ENCODE measurements at regions not wholly inside any gene's neighbourhood (a gene's known extent, or its start where the extent isn't known, plus 50 kb on each side); places are given as distances from the start of the nearest gene placed in this dataset.
"Not testable (repeated sequence)": the region's sequence is repeated elsewhere in the genome, so short reads cannot be mapped to it uniquely, and the experiment has no call there.

DNA sequence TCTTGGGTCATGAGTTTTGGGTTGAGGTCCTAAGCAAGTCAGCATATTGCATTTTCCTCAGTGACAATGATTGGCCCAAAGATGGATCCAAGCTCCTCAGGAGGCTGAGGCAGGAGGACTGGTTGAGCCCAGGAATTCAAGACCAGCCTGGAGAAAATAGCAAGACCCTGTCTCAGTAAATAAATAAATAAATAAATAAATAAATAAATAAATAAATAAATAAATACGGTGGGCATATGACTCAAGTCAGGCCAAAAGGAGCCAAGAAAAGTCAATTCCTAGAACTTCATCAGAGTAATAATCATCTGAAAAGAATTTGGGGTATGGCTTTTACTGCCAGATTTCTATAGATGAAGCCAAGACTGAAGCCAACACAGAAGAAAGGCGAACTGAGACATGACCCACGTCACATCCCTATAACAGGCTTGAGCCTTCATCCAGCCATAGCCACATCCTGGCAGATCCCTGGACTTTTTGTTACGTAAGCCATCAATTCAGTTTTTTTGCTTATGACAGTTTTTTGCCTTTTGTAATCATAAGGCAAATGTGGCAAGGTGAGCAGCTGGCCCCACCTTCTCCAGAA is 88.5 kb upstream of the NFASC start:
- peak; percentile 42 for DNase-seq (ENCODE audit: low spot score)

DNA sequence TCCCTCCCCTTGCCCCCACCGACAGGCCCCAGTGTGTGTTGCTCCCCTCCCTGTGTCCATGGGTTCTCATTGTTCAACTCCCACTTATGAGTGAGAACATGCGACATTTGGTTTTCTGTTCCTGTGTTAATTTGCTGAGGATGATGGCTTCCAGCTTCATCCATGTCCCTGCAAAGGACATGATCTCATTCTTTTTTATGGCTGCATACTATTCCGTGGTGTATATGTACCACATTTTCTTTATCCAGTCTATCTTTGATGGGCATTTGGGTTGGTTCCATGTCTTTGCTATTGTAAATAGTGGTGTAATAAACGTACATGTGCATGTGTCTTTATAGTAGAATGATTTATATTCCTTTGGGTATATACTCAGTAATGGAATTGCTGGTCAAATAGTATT is 85.6 kb upstream of the NFASC start:
- DNase-seq (ENCODE audit: low spot score), result not testable (repeated sequence)

DNA sequence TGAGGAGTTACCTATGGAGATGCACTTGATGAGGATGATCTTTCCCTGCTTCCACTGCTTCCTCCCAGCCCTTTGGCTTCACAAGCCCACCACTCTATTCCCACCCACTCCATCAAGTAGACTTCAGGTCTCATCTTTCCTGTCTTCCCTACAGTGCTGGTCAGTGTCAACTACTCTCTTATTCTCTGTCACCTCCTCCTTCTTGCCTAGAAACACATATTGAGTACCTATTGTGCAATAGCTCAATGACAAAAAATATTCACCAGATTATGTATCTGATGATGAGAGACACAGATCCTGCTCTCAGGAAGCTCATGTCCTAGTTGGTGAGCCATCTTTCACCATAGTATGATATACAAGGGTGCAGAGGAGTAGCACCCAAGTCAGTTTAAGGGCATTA is 82.2 kb upstream of the NFASC start:
- DNase-seq (ENCODE audit: low spot score), result no peak

DNA sequence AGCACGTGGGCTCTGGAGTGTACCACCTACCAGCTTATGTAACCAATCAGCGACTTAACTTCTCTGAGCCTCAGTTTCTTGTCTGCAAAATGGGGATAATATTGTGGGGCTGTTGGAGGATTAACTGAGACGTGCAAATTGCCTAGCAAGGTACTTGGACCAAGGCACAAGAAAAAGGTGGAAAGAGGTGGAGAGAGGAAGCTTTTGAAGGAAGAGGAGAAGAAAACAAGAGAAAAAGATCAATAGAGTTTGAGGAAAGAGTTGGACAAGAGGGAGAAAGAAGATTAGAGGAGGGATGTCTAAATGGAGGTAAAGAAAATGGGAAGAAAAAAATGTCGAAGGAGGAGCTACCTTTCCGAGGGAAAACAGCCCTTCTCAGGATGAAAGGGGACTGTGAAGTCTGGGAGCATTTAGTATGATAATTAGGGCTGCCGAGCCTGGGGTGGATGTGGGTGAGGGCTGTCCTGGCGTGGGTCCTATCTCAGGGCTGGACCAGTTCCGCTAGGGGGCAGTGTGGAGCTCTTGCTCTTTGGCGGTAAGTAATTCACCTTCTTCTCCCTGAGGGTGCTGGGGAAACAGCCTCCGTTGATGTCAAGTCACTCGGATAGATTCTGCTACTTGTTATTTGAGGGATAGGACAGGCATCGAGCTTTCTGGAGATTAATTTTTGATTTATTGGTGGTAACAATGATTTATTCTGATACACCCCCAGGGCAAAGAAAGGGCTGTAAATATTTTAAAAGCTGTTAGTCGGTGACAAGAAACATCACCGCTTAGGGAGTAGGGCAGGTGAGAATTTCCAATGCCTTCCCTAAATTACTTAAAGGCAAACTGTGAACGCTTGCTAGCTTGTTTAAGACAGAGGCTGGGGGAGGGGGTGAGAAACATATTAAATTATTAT is 79.0 kb upstream of the NFASC start:
- DNase-seq (ENCODE audit: low spot score), result peak; percentile 61

DNA sequence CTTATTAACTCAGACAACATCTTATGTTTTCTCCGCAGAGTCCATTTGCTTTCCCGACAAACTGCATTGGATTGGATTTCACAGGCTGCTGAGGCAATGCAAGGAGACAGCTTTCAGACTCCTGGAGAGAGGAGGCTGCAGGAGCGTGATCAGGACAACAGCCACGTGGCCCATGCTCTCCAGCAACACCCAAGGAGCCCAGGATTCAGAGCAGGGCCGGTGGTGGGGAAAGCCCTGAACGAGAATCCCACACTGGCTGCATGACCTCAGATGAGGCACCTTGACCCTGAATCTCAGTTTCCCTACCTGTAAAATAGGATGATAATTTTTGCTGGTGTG is 78.3 kb upstream of the NFASC start:
- no peak for DNase-seq (ENCODE audit: low spot score)

DNA sequence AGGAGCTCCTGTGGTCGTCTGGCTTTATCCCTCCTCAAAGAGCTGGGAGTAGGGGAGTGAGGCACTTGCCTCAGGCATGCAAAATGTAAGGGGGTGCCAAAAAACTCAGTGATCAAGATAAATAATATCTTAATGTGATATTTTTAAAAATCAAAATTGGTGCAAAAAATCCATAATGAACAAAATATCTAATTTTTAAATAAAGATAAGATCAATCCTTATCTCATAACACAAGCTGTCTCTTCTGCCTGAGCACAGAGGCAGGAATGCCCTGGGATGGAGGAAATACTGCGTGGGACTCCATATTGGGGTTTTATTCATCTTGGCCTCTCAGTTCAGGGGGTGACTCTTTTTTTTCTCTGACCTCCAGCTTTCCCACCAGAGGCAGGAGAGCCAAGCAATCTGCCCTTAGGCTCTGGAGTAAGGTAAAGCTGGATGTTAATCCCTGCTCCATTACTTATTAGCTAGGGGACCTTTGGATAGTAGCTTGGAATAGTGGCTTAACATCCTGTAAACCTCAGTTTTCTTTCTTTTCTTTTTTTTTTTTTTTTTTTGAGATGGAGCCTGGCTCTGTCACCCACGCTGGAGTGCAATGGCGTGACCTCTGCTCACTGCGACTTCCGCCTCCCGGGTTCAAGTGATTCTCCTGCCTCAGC is 77.3 kb upstream of the NFASC start:
- DNase-seq (ENCODE audit: low spot score), result no peak

DNA sequence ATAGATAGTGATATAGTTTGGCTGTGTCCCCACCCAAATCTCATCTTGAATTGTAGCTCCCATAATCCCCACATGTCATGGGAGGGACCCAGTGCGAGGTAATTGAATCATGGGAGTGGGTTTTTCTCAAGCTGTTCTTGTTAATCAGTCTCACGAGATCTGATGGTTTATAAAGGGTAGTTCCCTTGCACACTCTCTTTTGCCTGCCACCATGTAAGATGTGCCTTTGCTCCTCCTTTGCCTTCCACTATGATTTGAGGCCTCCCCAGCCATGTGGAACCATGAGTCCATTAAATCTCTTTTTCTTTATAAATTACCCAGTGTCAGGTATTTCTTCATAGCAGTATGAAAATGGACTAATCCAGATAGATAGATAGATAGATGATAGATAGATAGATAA is 73.8 kb upstream of the NFASC start:
- DNase-seq (ENCODE audit: low spot score), result not testable (repeated sequence)

DNA sequence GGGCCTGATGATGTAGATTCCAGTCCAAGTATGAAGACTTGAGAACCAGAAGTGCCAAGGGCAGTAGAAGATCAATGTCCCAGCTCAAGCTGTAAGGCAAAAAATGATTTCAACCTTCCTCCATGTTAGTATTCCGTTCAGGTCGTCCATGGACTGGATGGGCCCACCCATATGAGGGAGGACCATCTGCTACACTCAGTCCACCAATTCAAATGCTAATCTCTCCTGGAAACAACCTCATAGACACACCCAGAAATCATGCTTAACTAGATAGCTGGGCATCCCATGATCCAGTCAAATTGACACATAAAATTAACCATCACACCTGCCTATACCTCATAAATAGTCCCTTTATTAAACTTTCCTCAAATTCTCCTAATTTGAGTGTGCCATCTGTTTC is 73.3 kb upstream of the NFASC start:
- DNase-seq (ENCODE audit: low spot score), result no peak

DNA sequence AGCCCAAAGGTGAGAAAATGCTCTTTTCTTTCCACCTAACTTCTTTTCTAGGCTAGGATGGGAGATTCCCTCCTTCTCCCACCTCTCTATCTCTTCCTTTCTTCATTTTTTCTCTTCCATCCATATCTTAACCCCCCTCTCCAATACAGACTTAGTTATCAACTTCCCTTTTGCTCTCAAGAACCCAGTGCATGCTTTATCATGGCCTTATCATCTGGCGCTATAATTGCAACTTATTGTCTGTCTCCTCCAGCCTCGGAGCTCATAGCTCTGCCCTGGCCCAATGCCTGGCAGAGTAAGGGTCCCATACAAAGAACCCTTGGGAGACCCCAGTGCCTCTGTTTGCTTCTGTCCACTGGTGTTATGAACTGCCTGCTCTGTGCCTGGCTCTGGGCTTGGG is 71.0 kb upstream of the NFASC start:
- no peak for DNase-seq (ENCODE audit: low spot score)

DNA sequence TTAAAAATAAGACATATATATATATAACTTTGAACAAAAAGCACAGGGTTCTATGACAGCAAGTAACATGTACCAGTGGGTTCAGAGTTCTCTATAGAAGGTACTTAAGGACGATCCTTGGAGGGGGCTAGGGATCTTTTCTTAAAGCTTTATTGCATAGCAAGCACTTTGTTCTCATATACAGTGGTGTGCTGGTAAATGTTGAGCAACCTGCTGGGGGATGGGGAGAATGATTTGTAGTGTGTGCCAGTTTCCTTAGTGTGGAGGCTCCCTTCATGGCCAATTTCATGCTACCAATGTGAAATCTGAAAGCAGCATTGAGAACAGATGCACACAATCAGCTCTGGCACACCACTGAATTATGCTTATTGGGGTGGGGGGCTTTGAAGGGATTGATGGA is 69.5 kb upstream of the NFASC start:
- DNase-seq (ENCODE audit: low spot score), result no peak

DNA sequence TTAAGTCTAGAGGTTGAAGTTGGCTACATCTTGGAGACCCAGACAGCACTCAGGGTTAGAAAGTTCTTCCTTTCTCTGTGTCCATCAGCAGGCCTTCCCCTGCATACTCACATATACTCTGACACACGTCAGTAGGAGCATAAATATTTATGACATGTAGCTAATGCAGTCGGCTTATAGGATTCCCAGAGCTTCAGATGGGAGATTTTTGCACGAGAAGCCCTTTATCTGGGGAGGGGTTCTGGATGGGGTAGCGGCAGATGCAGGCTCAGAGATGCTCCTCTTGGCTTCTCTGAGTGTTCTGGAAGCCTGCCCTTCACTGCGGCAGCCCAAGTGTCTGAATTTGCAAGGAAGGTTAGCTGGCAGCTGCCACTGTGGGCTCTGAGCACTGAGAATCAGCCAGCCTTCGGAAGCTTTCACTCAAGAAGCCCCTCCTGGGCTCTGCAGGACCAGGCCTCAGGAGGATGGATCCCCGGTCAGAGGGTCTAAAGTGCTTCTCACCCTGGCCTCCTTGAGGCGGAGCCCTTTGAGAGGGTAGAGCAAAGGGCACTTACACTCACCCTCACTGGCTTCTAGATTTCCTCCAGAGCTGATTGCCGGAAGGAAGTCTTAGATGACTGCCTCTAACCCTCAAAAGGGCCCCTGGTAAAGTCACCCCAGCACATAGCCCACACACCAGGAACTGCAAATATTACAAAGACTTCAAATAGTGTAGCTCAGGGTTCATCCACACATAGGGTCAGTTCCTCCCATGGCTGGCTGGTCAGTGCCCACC is 68.1 kb upstream of the NFASC start:
- DNase-seq (ENCODE audit: low spot score), result no peak

DNA sequence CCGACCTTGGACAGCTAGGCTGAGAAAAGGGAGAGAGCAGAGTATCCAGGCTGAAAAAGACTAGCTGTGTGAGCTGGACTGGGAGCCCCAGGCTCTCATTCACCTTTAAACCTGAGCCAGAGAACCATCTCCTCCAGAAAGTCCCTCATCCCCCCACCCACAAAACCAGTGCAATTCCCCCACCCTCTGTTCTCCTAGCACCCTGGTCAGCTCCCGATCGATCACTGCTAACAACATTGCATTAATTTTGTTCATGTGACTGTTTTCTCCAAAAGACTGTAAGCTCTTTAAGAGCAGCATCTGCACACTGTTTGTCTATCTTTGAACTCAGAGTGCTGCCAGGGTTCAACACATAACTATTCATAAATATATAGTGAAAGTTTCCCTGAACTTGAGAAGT is 67.1 kb upstream of the NFASC start:
- DNase-seq (ENCODE audit: low spot score), result no peak

DNA sequence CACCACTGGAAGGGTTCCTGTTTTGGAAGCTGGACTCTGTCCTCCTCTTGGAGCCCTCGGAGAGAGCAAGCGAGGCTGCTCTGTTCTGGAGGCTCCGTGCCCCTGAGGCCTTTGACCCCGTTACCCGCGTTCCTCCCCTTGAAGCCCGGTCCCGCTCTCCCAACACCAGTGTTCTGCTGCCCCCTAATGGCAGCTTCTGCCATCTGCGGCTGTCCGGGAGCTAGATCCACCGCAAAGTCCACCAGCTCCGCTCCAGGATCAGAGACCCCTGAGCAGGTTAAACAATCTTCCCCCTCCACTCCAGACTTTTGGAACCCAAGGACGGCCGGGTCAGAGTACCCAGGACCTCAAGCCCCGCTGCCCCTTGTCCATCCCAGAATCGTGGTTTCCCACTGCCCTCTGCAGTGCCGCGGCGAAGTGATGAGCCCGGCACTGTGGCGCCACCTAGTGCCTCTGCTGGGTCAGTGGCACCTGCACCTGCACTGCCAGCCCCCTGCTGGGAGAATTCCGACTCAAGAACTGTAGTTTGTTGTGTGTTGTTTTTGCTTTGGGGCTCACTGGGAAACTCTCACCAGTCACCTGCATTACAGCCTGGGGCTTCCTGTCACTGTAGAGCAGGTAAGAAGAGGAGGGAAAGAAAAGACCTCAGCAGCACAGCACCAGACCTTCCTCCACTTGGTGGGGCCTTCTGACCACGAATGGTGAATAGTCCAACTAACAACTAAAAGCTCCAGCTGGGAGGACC is 63.5 kb upstream of the NFASC start:
- DNase-seq (ENCODE audit: low spot score), result peak; percentile 92

DNA sequence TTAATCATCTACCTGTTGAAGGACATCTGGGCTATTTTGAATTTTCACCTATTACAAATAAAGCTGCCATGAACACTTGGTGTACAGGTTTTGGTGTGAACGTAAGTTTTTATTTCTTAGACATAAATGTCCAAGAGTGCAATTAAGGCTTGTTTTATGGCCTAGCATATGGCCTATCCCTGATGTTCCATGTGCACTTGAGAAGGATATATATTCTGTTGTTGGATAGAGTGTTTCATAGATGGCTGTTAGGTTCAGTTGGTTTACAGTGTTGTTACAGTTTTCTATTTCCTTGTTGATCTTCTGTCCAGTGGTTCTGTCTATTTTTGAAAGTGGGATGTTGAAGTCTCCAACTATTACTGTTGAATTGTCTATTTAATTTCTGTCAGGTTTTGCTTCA is 61.2 kb upstream of the NFASC start:
- DNase-seq (ENCODE audit: low spot score), result no peak

DNA sequence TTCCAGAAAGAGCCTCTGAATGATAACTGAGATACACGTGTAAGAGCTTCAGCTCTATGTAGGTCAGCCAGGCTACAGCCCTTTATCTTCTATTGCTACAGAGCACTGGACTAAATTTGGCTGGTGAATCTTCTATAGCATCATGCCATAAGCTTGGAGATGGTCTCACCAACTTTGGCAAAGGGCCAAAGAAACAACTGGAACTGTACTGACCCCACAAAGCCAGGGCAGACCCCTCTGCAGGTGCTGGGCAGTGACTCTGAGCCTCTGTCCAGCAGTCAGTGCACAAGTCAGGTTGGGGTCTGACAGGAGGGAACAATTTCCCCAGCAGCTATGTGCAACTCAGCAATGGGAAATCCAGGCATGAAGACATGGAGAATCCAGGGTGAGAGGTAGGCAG is 57.8 kb upstream of the NFASC start:
- DNase-seq (ENCODE audit: low spot score), result no peak

DNA sequence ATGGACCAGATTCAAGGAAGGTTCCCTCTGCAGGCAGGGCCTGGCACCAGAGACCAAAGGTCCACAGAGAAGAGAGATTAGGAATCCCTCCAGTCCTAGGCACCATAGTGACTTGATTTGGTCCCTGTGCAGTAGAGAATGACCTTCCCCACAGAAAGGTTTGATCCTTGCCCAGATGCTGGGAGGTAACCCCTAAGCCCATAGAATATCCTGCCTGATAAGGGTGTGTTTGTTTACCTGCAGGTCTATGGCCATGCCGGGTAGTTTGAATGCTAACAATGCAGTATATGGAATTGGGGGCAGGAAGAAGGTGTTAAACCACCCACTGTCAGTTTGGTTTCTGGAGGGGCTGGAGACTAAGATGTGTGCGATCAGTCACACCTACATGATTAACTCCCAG is 57.1 kb upstream of the NFASC start:
- no peak for DNase-seq (ENCODE audit: low spot score)

DNA sequence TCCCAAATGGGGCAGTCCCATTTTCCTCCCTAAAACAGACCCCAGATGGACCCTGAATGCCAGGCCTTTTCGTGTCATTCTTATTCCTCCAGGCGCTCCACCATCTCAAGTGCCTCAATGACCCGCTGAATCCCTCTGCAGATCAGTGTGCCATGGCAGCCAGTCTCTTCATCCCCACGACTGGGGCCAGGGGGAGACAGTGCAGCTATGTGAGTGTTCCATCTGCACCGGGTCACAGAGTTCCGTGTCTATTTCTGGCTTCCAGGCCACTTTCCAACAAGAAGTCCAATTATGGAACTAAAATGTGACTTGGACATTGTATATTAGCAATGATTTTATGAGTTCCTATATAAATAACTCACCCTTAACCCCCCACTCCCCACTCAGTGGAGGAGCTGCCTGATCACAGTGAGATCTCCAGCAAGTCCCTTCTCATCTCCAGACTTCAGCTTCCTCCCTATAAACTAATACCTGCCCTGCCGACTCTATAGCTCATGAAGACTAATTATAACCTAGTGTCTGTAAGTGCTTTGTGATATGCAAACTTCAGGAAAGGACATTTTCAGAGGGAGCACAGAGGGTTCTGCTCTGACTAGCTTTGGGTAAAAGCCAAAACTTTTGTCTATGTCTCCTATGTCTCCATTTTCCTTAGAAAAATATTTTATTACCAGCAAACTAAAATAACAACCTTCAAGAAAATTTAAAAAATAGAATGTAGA is 56.3 kb upstream of the NFASC start:
- DNase-seq (ENCODE audit: low spot score), result no peak

DNA sequence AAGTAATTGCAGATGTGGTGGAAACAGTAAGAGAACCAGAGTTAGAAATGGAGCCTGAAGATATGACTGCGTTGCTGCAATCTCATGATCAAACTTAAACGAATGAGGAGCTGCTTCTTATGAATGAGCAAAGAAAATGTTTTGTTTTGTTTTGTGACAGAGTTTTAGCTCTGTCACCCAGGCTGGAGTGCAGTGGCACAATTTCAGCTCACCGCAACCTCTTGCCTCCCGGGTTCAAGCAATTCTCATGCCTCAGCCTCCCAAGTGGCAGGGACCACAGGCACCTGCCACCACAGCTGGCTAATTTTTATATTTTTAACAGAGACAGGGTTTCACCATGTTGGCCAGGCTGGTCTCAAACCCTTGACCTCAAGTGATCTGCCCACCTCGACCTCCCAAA is 53.3 kb upstream of the NFASC start:
- no peak for DNase-seq (ENCODE audit: low spot score)

DNA sequence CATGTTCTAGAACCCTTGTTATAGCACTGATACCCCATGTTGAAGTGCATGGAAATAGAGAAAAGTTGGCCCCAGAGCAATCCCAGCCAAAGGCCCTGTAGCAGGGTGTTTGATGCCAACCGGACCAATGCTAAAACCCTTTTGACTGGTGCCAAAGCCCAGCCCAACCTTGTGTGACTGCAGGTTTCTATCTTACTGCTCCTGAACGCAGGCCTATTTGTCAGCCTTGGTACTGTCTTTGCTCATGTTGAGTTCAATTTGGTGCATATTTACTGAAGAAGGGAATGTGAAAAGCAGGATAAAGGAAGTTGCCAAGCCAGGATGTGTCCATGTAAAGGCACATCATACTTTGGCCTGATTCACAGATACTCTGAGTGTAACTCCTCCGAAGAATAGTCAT is 51.7 kb upstream of the NFASC start:
- DNase-seq (ENCODE audit: low spot score), result no peak

DNA sequence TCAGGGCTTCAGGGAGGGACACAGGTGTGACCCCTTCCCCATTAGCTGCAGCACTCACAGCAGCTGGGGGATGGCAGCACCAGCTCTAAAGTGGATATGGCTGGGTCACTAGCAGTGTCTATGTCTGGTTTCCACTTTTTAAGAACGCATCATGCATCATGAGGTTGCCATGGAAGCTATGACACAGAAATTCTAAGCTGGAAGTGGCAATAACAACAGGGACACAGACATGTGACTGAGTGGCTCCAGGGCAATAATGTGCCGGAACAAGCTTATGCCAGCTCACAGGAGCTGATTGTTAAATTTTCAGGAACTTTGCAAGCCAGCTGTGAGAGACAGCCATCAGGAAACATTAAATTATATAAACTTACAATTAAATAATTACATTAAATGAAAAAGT is 51.2 kb upstream of the NFASC start:
- no peak for DNase-seq (ENCODE audit: low spot score)
